HG03025 (cell line): ENCODE measurements at regions not wholly inside any gene's neighbourhood (a gene's known extent, or its start where the extent isn't known, plus 50 kb on each side); places are given as distances from the start of the nearest gene placed in this dataset.

ENCODE experiments used
- ATAC-seq: cut with Tn5 transposase; IDR thresholded peaks from one replicate; pipeline ENCODE4 v1.9.1; 2021; ENCODE audit warnings: mild to moderate bottlenecking, moderate library complexity; ENCODE audit not compliant: unreplicated experiment, low FRiP score

- no peak for ATAC-seq
Measured at GRCh38 chr13:62643007-62643483, 1227.4 kb upstream of the PCDH20 start.

GRCh38 chr13:62635161-62635560 lies 1219.5 kb upstream of the PCDH20 start:
- ATAC-seq: no peak

GRCh38 chr13:62633448-62633847 lies 1217.8 kb upstream of the PCDH20 start:
- ATAC-seq: no peak

- no peak for ATAC-seq
Measured at GRCh38 chr13:62631619-62632018, 1216.0 kb upstream of the PCDH20 start.

- ATAC-seq: no peak
Measured at GRCh38 chr13:62631124-62631523, 1215.5 kb upstream of the PCDH20 start.

GRCh38 chr13:62629618-62630017 lies 1214.0 kb upstream of the PCDH20 start:
- no peak for ATAC-seq

GRCh38 chr13:62627226-62627625 lies 1211.6 kb upstream of the PCDH20 start:
- no peak for ATAC-seq

- ATAC-seq: no peak
Measured at GRCh38 chr13:62626771-62627170, 1211.1 kb upstream of the PCDH20 start.

- no peak for ATAC-seq
Measured at GRCh38 chr13:62625214-62625881, 1209.7 kb upstream of the PCDH20 start.

- ATAC-seq: no peak
Measured at GRCh38 chr13:62613819-62614218, 1198.2 kb upstream of the PCDH20 start.

- no peak for ATAC-seq
Measured at GRCh38 chr13:62611343-62611742, 1195.7 kb upstream of the PCDH20 start.

GRCh38 chr13:62598708-62599107 lies 1183.1 kb upstream of the PCDH20 start:
- ATAC-seq: no peak

- no peak for ATAC-seq
Measured at GRCh38 chr13:62595976-62596375, 1180.3 kb upstream of the PCDH20 start.

GRCh38 chr13:62593804-62594203 lies 1178.2 kb upstream of the PCDH20 start:
- ATAC-seq: no peak

- no peak for ATAC-seq
Measured at GRCh38 chr13:62583466-62583865, 1167.8 kb upstream of the PCDH20 start.

- ATAC-seq: no peak
Measured at GRCh38 chr13:62578402-62578801, 1162.8 kb upstream of the PCDH20 start.

GRCh38 chr13:62564770-62565169 lies 1149.1 kb upstream of the PCDH20 start:
- no peak for ATAC-seq

- no peak for ATAC-seq
Measured at GRCh38 chr13:62563251-62563650, 1147.6 kb upstream of the PCDH20 start.

- no peak for ATAC-seq
Measured at GRCh38 chr13:62556978-62557377, 1141.3 kb upstream of the PCDH20 start.

GRCh38 chr13:62551588-62551987 lies 1135.9 kb upstream of the PCDH20 start:
- ATAC-seq: no peak

GRCh38 chr13:62544928-62545327 lies 1129.3 kb upstream of the PCDH20 start:
- ATAC-seq: no peak

GRCh38 chr13:62537593-62537992 lies 1121.9 kb upstream of the PCDH20 start:
- no peak for ATAC-seq

- no peak for ATAC-seq
Measured at GRCh38 chr13:62525652-62526051, 1110.0 kb upstream of the PCDH20 start.
